ENCODE measurements at regions not wholly inside any gene's neighbourhood (a gene's known extent, or its start where the extent isn't known, plus 50 kb on each side); places are given as distances from the start of the nearest gene placed in this dataset.

DNA sequence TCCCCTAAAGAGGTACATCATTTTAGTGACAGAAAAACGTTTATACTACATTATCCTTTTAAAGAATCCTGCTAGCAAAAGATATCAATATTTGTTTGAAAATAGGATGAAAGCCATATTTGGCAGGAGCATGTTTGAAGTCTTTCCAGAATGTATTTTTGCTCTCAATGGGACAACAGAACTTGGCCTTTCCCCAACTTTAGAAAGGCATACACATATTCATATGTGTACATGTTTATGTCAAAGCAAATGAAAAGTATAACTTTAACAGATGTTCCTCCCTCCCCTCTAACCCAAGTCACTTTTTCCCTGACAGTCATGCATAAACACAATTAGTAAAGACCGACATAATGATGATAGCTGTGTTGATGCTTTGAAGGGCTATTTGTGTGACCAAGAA is 427.8 kb upstream of the CDH6 start:
- H3K36me3 Mint-ChIP-seq (ENCODE audit: low read depth) = no peaks in the 10 kb centered on the region
- H3K27me3 Mint-ChIP-seq (ENCODE audit: low read depth) = no peaks in the 10 kb centered on the region
- peaks cover 3% of the 10 kb centered on the region for H3K9me3 Mint-ChIP-seq (ENCODE audit: low read depth)
- peak overlapping the region; percentile 90 for H3K27ac Mint-ChIP-seq (ENCODE audit: unreplicated experiment)
- no peak overlapping the region for H3K4me3 Mint-ChIP-seq (ENCODE audit: unreplicated experiment)
- peaks cover 47% of the 10 kb centered on the region for H3K4me1 Mint-ChIP-seq (ENCODE audit: low read depth)
- TF ChIP-seq, protein P1, sequence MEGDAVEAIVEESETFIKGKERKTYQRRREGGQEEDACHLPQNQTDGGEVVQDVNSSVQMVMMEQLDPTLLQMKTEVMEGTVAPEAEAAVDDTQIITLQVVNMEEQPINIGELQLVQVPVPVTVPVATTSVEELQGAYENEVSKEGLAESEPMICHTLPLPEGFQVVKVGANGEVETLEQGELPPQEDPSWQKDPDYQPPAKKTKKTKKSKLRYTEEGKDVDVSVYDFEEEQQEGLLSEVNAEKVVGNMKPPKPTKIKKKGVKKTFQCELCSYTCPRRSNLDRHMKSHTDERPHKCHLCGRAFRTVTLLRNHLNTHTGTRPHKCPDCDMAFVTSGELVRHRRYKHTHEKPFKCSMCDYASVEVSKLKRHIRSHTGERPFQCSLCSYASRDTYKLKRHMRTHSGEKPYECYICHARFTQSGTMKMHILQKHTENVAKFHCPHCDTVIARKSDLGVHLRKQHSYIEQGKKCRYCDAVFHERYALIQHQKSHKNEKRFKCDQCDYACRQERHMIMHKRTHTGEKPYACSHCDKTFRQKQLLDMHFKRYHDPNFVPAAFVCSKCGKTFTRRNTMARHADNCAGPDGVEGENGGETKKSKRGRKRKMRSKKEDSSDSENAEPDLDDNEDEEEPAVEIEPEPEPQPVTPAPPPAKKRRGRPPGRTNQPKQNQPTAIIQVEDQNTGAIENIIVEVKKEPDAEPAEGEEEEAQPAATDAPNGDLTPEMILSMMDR (IDR thresholded peaks at IDR 0.05) = no peak
- no peak for DNase-seq (ENCODE audit: low spot score)

DNA sequence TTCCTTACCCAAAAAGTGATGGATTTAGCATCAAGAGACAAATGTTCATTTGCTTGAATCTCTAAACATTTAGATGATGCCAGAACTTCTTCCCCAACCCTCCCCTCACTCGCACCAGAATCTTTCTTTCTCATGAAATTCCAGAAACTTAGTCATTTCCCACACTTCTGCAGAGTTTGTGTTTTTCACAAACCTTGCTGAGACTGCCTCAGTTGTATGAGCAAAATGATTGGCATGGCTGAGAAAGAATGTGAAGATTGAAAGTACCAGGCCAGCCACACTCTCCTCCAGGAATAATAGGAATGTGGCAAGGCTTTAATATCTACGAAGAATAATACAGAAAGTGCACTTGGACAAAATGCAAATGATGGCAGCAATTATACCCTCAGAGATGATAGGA is 428.3 kb upstream of the CDH6 start:
- Mint-ChIP-seq H3K27me3 (ENCODE audit: low read depth) (no peaks in the 10 kb centered on the region), H3K4me3 (ENCODE audit: unreplicated experiment) (no peak overlapping the region), H3K36me3 (ENCODE audit: low read depth) (peaks cover 2% of the 10 kb centered on the region), H3K9me3 (ENCODE audit: low read depth) (peaks cover 5% of the 10 kb centered on the region), H3K4me1 (ENCODE audit: low read depth) (peaks cover 47% of the 10 kb centered on the region), H3K27ac (ENCODE audit: unreplicated experiment) (peak overlapping the region; percentile 90)
- TF ChIP-seq, protein P1 (IDR thresholded peaks at IDR 0.05) = no peak
- DNase-seq (ENCODE audit: low spot score) = no peak

DNA sequence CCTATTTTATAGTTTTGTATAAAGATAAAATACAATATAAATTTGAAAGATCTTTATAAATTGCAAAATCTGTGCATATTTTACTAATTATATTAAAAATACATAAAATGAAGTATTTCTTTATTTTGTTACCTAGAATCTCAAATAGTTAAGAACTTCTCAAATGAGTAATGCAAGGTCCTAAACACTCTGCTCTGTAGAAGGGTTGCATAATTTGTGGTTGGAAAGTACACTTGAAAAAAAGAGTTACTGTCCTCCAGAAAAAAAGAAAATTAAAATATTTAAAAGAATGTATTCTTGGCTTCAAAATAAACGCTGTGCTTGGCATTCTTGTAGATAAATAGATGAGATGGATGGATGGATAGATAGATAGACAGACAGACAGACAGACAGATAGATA is 428.8 kb upstream of the CDH6 start:
- H3K9me3 Mint-ChIP-seq (ENCODE audit: low read depth) = peaks cover 10% of the 10 kb centered on the region
- H3K27me3 Mint-ChIP-seq (ENCODE audit: low read depth) = no peaks in the 10 kb centered on the region
- peaks cover 2% of the 10 kb centered on the region for H3K36me3 Mint-ChIP-seq (ENCODE audit: low read depth)
- peak overlapping the region; percentile 90 for H3K27ac Mint-ChIP-seq (ENCODE audit: unreplicated experiment)
- TF ChIP-seq, protein P1 (IDR thresholded peaks at IDR 0.05) = no peak
- H3K4me1 Mint-ChIP-seq (ENCODE audit: low read depth) = peaks cover 47% of the 10 kb centered on the region
- no peak overlapping the region for H3K4me3 Mint-ChIP-seq (ENCODE audit: unreplicated experiment)
- no peak for DNase-seq (ENCODE audit: low spot score)

DNA sequence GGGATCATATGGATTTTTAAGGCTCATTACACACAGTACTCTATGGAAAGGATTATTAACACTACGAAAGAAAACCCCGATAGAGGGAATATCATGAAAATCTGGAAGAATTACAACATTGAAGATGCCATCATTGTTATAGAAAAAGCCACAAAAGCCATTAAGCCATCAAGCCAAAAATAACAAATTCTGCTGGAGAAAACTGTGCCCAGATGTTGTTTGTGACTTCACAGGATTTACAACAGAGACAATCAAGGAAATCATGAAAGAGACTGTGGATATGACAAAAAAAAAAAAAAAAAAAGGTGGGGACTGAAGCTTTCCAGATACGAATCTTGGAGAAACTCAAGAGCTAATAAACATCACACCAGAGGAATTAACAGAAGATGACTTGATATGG is 433.8 kb upstream of the CDH6 start:
- Mint-ChIP-seq H3K9me3 (ENCODE audit: low read depth) (peaks cover 24% of the 10 kb centered on the region), H3K4me1 (ENCODE audit: low read depth) (peaks cover 7% of the 10 kb centered on the region), H3K27me3 (ENCODE audit: low read depth) (no peaks in the 10 kb centered on the region), H3K27ac (ENCODE audit: unreplicated experiment) (no peak overlapping the region), H3K4me3 (ENCODE audit: unreplicated experiment) (no peak overlapping the region), H3K36me3 (ENCODE audit: low read depth) (peaks cover 2% of the 10 kb centered on the region)
- TF ChIP-seq, protein P1 (IDR thresholded peaks at IDR 0.05) = no peak
- no peak for DNase-seq (ENCODE audit: low spot score)

DNA sequence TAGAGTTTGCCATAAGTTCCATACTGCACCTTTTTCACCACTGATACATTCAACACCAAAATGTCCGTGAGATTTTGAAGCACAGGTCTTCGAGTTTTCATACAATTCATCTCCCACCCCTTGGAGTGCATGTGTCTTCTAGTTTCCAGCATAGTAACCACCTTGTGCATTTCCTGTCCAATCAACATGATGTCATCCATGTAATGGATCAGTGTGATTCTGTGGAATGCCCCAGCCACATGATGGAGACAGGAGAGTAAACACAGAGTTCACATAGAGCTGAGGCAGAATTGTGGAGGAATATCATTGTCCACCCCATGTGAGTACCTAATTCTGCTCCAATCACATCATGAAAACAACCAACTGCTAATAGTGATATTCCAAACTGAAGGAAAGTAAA is 441.5 kb upstream of the CDH6 start:
- Mint-ChIP-seq H3K9me3 (ENCODE audit: low read depth) (peaks cover 3% of the 10 kb centered on the region), H3K36me3 (ENCODE audit: low read depth) (no peaks in the 10 kb centered on the region), H3K4me3 (ENCODE audit: unreplicated experiment) (no peak overlapping the region), H3K4me1 (ENCODE audit: low read depth) (peaks cover 12% of the 10 kb centered on the region), H3K27me3 (ENCODE audit: low read depth) (no peaks in the 10 kb centered on the region), H3K27ac (ENCODE audit: unreplicated experiment) (no peak overlapping the region)
- TF ChIP-seq, protein P1 (IDR thresholded peaks at IDR 0.05) = no peak
- DNase-seq (ENCODE audit: low spot score) = no peak
